ENCODE measurements at regions not wholly inside any gene's neighbourhood (a gene's known extent, or its start where the extent isn't known, plus 50 kb on each side); places are given as distances from the start of the nearest gene placed in this dataset.

GRCh38 chr3:153356908-153357307 lies 194.9 kb downstream of the RAP2B start:
- TF ChIP-seq CTCF (IDR thresholded peaks at IDR 0.05) (no peak), POLR2A (IDR thresholded peaks at IDR 0.05) (no peak)

All from body of pancreas (tissue), 4 donors.